Neural crest cell (in vitro differentiated cells): ENCODE measurements at regions not wholly inside any gene's neighbourhood (a gene's known extent, or its start where the extent isn't known, plus 50 kb on each side); places are given as distances from the start of the nearest gene placed in this dataset.

Experiments used
- DNase-seq: peaks from one replicate; pipeline ENCODE4 v3.0.0; 2021; ENCODE audit warnings: low read depth, mixed read lengths, low spot score
- H3K27ac Mint-ChIP-seq: one replicate; pipeline ENCODE4 v1.8.0; 2021; ENCODE audit warnings: mild to moderate bottlenecking, mixed read lengths; ENCODE audit not compliant: unreplicated experiment
- H3K27me3 Mint-ChIP-seq: 2 replicates; pipeline ENCODE4 v1.8.0; 2021; ENCODE audit warnings: low read depth, mild to moderate bottlenecking, mixed read lengths
- H3K36me3 Mint-ChIP-seq: 2 replicates; pipeline ENCODE4 v1.8.0; 2021; ENCODE audit warnings: low read depth, mild to moderate bottlenecking, mixed read lengths
- H3K4me1 Mint-ChIP-seq: 2 replicates; pipeline ENCODE4 v1.8.0; 2021; ENCODE audit warnings: mixed read lengths
- H3K4me3 Mint-ChIP-seq: one replicate; pipeline ENCODE4 v1.8.0; 2021; ENCODE audit warnings: mild to moderate bottlenecking, mixed read lengths
- H3K9me3 Mint-ChIP-seq: 2 replicates; pipeline ENCODE4 v1.8.0; 2021; ENCODE audit warnings: mixed read lengths
- CTCF ChIP-seq: fragments of 200-600 bp; sonication (generic); conservative IDR thresholded peaks from 2 replicates; pipeline ENCODE4 v1.5.0; 2021; ENCODE audit warnings: antibody characterized with exemption, mild to moderate bottlenecking

DNA sequence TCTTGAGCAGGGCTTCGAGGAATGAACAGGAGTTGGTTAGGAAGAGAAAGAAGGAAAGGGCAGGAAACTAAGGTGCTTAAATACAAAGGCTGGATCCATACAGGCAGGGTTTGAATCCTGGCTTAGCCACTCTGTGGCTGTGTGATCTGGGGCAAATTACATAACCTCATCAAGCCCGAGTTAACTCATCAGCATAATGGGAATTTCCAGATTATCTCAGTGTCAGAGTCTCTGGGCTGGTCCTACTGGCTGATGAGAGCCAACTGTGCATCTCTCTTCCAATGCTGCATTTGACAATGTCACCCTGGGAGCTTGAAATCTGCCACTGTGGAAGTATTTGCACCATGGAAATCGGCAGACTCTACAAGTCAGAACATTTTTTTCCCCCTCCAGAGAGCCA, 83.8 kb upstream of the SLC6A6 start:
- Mint-ChIP-seq H3K4me3 (no peak overlapping the region), H3K4me1 (peaks cover 10% of the 10 kb centered on the region), H3K27ac (peak overlapping the region; percentile 55), H3K27me3 (peaks cover 17% of the 10 kb centered on the region), H3K36me3 (peaks cover 3% of the 10 kb centered on the region), H3K9me3 (peaks cover 5% of the 10 kb centered on the region)
- TF ChIP-seq CTCF = no peak
- no peak for DNase-seq

- no peak for TF ChIP-seq CTCF
- peak overlapping the region; percentile 64 for H3K4me3 Mint-ChIP-seq
- H3K36me3 Mint-ChIP-seq = peaks cover 3% of the 10 kb centered on the region
- H3K9me3 Mint-ChIP-seq = peaks cover 5% of the 10 kb centered on the region
- H3K4me1 Mint-ChIP-seq = peaks cover 10% of the 10 kb centered on the region
- no peak overlapping the region for H3K27ac Mint-ChIP-seq
- peak; percentile 38 for DNase-seq
- H3K27me3 Mint-ChIP-seq = peaks cover 7% of the 10 kb centered on the region
Observed at GRCh38 chr3:14319654-14320182, 82.7 kb upstream of the SLC6A6 start.

DNA sequence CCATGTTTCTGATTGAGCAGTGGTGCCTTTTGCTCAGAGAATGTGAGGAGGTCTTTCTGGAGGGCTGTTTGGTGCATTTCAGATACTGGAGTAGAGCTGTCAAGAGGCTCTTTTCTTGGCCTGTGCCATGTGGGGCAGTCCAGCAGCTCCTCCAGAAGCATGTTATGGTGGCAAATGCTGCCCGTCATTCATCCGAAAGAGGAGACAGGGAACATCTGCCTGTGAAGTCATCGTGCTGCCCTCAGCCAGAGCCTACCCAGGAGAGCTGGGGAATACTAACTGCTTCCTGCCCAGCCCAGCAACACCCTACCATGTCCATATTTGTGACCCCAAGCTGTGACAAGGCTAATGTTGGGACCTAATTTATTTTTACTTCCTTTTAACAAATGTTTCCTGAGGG, 82.2 kb upstream of the SLC6A6 start:
- Mint-ChIP-seq H3K4me3 (no peak overlapping the region), H3K36me3 (peaks cover 3% of the 10 kb centered on the region), H3K4me1 (peaks cover 10% of the 10 kb centered on the region), H3K27me3 (peaks cover 3% of the 10 kb centered on the region), H3K27ac (no peak overlapping the region), H3K9me3 (peaks cover 5% of the 10 kb centered on the region)
- no peak for DNase-seq
- no peak for TF ChIP-seq CTCF

GRCh38 chr3:14322001-14322400, 80.4 kb upstream of the SLC6A6 start:
- no peak overlapping the region for H3K4me3 Mint-ChIP-seq
- peaks cover 5% of the 10 kb centered on the region for H3K9me3 Mint-ChIP-seq
- peaks cover 3% of the 10 kb centered on the region for H3K36me3 Mint-ChIP-seq
- DNase-seq = no peak
- no peak for TF ChIP-seq CTCF
- no peak overlapping the region for H3K27ac Mint-ChIP-seq
- H3K27me3 Mint-ChIP-seq = no peaks in the 10 kb centered on the region
- peaks cover 10% of the 10 kb centered on the region for H3K4me1 Mint-ChIP-seq

DNA sequence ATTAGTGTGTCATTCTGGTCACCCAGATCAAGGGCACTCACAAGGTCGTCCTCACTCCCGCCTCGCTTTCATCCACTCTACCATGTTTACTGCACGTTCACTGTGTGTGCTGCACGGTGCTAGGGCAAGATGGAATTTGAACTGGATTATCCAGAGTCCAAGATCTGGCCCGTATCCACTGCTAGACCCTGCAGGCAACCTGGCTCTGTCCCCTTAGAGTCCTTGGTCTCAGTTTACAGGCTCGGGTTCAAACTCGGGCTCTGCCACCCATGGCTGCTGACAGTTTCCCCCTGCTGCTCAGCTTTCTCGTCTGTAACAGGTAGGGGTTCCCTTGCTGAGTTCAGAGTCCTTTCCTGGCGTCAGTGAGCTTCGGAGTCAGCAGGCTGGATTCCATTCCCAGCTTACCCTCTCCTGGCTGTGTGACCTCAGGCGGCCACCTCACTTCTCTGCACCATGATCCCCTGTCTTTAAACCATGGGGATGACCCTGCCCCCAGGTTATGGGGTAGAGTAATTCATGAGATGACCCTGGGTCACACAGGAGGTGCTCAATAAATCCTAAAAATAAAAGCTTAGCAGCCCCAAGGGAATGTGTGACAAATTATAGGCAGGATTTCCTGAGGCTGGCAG, 79.6 kb upstream of the SLC6A6 start:
- peaks cover 10% of the 10 kb centered on the region for H3K4me1 Mint-ChIP-seq
- peaks cover 3% of the 10 kb centered on the region for H3K36me3 Mint-ChIP-seq
- H3K27ac Mint-ChIP-seq = no peak overlapping the region
- DNase-seq = no peak
- H3K9me3 Mint-ChIP-seq = peaks cover 5% of the 10 kb centered on the region
- no peak for TF ChIP-seq CTCF
- H3K27me3 Mint-ChIP-seq = no peaks in the 10 kb centered on the region
- no peak overlapping the region for H3K4me3 Mint-ChIP-seq
